Neural cell (in vitro differentiated cells): ENCODE measurements at regions not wholly inside any gene's neighbourhood (a gene's known extent, or its start where the extent isn't known, plus 50 kb on each side); places are given as distances from the start of the nearest gene placed in this dataset.

Experiments
- CTCF ChIP-seq: fragments of 450-650 bp; IDR thresholded peaks from 2 replicates; pipeline ENCODE4 v1.5.1; 2014; ENCODE audit warnings: antibody characterized with exemption, mild to moderate bottlenecking, moderate library complexity; ENCODE audit not compliant: poor library complexity, severe bottlenecking
- TAF1 ChIP-seq: IDR thresholded peaks from 2 replicates; pipeline ENCODE4 v1.6.1; 2012; ENCODE audit warnings: low read depth

GRCh38 chr1:239560921-239561320, 174.6 kb downstream of the CHRM3 start:
- no peak for TF ChIP-seq CTCF
- no peak for TF ChIP-seq TAF1
